Caki2 (cell line): ENCODE measurements at regions not wholly inside any gene's neighbourhood (a gene's known extent, or its start where the extent isn't known, plus 50 kb on each side); places are given as distances from the start of the nearest gene placed in this dataset.
A peak's percentile ranks its signal among the peaks of the same experiment; 100 is the strongest.

Source experiments
- DNase-seq: peaks from one replicate; pipeline ENCODE4 v3.0.0-alpha.2; 2015; ENCODE audit warnings: low read depth
- in situ Hi-C: cut with HindIII; loops from 2 replicates; pipeline ENCODE4 v1.10.0; 2016; ENCODE audit warnings: low sequenced_read_pairs, low pct_unique_long_range_greater_than_20kb, mixed read lengths

DNA sequence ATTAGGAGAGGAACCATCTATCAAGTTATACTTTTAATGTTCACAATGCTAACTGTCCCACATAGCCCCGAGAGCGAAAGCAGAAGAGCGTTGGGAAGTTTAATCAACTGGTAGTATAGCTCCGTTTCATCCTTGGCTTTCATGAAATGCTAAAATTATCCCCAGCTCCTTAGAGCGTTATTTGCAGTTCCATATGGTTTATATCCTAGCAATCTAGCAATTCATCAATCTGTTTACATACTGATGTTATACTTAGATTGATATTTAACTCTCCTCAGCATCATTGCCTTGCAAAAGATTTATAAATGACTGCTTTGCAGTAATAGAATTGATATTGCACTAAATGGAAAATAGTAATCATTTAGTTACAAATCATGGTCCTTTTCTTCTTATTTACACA lies 419.8 kb downstream of the COG6 start:
- DNase-seq = no peak
- in situ Hi-C loops = no loop called here

DNA sequence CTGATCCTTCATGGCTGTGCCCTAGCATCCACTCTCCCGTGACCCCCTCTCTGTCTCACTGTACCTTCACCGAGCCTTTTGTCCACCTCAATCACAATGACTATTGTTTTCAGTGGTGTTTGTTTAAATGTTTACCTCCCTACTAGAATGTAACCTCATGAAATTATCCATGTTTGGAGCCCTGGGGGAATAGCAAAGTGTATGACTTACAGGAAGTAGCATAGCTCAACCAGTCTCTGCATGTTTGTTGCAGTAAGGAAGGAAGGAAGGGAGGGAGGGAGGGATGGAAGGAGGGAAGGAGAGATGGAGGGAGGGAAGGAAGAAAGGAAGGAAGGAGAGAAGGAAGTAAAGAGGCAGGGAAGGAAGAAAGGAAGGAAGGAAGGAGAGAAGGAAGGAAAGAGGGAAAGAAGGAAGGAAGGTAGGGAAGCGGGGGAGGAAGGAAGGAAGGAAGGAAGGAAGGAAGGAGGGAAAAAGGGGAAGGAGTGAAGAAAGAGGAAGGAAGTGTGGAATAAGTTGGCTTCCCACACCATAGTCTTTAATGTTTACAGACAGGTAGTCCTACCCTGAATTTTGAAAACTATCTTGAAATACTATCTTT lies 421.4 kb downstream of the COG6 start:
- DNase-seq = no peak
- in situ Hi-C loops = no loop called here

DNA sequence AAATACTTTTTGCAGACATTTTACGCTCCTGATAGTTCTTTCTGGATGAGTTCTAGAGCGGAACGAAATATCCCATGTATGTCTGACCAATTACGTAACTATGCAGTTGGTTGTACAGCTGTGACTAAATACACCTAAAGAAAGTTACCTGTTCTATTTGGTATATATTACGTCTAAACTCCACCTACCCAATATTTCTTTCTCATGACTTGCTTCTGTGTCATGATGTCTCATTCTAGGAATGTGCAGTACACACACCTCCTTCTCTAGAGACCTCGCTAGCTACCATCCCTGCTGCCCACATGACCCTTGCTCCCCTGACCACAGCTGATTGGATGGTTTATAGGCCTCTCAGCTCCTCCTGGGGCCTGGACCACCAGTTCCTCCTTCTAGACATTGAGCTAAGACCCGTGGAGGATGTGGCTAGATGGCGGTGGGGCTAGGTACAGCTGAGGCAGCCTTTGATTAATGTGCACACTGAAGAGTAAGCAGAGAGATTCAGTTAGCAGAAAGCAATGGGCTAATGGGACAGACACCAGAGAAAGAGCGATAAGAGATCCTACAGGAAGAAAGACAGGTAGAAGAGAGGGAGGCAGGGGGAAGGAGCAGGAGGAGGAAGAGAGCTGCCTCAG lies 422.1 kb downstream of the COG6 start:
- in situ Hi-C loops = no loop called here
- no peak for DNase-seq

DNA sequence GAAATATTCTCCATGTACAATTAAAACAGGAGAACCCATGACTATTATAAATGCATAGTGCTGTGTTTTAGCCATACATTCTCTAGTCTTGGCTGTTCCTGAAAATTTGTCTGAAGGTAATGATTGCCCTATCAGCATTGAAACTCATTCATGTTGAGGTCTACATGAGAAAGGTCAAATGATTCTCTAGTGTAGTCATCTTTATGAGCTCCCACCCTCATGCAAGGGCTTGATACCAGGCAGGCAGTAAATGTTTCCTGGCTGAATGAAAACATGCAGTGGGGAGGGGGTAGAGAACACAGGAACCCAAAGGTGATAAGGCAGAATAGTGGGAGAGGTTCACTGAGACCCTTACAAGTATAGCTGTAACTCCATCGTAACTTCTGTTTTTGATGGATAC lies 424.3 kb downstream of the COG6 start:
- in situ Hi-C loops = no loop called here
- DNase-seq = no peak

DNA sequence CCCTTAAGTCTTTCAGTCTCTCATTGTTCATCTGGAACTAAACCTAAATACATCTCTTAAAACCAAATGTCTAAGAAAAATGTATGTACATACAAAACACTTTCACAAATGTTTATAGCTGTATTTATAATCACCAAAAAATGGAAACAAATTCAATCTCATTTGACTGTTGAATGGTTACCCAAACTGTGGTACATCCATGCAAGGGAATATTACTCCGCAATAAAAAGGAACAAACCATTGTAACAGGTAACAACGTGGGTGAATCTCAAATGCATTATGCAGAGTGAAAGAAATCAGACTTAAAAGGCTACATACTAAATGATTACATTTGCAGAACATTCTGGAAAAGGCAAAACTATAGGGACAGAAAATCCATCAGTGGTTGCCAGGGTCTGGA lies 425.2 kb downstream of the COG6 start:
- in situ Hi-C loops = no loop called here
- no peak for DNase-seq

DNA sequence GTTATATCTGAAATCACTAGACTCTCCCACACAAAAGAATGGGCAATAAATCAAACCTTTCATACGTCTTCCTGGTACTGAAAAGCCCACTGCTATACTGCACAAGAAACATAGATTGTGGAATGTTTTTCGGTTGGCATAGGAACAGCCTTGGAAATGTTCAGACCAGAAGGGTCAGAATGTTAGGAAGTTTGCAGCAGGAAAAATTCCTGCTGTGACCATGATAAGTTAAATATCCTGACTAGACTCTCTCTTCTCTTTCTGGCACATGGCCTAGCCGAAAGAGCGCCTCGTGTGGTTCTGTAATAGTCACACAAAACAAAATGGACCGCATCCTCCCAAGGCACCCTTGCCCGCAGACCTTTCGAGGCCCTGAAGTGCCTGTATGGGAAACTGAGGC lies 427.2 kb downstream of the COG6 start:
- in situ Hi-C loops = no loop called here
- no peak for DNase-seq

DNA sequence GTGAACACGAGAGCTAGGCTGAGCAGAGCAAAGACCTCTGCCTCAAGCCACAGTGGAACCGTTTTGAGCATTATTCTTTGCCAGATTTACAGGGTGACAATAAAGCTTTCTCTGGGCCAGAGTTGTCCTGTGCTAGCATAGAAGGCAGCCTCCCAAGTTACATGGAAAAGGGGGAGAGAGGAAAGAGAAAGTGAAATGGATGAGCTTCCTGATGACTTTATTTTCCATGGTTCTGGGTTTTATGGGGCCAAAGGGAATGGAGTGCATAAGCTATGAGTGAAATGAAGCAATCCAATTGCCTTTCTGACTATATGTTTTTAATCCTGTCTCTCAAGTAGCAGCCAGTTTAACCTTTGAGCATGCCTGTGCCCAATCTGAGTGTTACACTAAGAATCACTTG lies 428.4 kb downstream of the COG6 start:
- in situ Hi-C loops = no loop called here
- no peak for DNase-seq

DNA sequence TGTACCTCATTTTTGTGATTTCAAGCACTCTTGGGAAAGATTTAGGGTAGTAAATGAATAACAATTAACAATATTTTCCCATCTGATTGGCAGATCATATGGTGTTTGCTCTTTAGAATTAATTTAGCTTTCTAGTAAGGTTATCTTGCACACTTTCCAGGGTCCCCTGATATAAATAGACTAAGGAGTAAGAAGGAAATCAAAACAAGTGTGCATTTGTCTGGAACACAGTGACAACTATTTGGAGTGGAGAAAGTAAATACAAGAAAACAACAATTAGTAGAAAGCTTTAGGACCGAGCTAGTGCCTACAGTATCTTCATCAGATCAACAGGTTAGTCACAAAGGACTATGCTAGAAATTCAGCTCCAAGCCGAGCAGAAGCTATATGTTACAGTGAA lies 429.5 kb downstream of the COG6 start:
- in situ Hi-C loops = no loop called here
- no peak for DNase-seq

DNA sequence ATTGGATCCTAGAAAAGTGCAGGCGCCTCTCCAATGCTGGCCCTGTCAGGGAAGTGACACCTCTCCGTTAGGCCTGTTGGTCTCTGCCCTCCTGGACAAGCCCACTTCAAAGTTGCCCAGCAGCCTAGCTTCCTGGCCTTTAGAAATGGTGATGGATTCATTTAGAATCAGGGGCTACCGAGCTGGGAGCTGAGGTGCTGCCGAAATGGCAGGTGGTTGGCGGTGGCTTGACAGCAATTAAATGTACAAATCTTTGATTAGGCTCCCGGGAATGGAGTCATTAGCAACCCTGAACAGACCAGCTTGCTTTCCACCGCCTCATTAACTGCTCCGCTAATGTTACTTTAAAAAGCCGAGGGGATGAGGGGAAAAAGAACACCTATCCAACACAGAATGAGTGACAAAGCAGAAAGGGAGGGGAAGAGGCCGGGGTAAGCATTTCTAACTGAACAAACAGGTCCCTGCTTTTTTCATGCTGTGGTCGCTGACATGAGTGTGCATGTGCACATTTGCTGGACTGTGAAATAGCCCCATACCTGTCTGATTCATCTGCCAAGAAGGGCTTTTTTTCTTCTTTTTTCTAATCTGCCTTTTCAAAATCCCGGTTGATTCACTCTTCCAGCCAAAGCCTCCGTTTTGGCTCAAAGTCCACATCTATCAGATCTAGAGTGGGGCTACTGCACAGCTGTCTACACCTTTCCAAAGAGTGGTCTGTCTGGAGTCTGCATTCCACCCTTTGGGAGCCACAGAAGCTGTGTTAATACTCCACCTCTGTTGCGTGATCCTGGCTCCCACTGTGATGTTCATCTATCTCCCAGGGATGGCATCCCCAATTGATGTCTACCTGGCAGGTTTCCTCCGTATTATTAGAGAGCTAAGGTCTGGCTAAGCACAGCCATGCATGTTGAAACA lies 431.9 kb downstream of the COG6 start:
- in situ Hi-C loops = no loop called here

DNA sequence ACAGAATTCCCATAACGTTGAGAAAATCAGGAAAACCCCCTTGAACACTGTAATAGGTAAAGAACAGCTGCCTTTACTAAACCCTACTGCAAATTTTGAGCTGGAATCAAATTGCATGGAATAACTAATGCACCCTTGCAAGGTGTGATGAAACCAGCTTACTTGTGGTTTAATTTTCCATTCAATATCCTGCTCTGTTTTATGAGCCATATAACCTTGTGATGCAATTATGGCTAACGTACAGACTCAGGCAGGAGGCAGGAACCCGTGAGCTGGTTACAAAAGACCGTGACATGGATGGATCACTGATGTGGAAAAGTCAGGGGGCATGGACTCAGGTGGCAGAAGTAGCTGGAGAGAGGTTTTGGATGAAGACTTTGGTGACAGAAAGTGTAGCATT lies 438.6 kb downstream of the COG6 start:
- in situ Hi-C loops = no loop called here
- peak; percentile 22 for DNase-seq

More for the DNA sequence above, 431.9 kb downstream of the COG6 start:
- peak; percentile 11 for DNase-seq

DNA sequence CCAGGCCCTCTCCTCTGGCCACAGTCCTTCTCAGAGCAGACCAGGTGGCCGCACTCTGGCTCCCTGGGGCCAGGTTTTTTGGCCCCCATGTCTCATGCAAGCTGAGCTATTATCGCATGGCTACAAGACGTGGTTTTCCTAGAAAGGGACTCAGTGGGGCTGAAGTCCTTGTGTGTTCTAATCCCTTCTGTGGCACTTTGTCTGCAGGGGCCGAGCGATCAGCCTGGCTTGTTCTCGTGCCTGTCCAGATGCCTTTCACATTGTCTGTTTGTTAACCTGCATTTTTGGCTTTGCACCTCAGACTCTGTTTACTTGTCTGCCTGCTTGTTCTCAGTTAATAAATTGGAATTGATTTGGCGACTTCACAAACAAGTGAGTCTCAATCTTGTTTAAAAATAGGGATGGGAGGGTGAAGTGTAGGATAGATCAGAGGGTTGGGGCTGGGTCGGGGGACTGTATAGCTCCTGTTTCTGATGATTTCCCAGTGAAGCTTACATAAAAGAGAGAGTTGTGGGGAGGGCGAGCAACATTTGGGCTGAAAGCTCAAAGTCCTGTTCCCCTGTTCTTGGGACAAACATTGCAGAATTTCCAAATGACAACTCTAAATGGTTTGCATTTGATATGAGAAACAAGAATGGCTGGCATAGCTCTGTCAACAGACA lies 440.4 kb downstream of the COG6 start:
- no peak for DNase-seq
- in situ Hi-C loops = no loop called here

DNA sequence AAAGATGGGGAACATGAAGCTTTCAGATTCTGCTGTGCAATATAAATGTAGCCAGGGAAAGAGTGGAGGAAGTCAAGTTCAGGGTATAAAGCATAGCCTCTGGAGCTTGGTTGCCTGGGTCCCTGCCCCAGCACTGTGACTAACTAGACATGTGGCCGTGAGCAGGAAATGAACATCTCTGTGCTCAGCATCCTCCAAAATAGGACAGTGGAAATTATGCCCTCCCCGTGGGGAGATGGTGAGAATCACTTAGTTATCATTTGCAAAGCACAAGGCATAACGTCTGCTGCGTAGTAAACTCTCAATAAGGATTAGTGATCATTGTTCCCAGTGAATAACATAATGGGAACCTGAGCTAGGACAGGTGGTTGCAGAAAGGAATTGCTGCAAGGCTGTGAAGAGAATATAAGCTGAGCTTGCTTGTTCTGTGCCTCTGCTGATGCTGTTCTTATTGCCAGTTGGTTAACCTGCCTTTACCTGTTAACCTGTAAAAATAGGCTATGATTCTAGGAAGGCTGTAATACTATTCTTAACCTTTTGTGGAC lies 441.0 kb downstream of the COG6 start:
- no peak for DNase-seq

DNA sequence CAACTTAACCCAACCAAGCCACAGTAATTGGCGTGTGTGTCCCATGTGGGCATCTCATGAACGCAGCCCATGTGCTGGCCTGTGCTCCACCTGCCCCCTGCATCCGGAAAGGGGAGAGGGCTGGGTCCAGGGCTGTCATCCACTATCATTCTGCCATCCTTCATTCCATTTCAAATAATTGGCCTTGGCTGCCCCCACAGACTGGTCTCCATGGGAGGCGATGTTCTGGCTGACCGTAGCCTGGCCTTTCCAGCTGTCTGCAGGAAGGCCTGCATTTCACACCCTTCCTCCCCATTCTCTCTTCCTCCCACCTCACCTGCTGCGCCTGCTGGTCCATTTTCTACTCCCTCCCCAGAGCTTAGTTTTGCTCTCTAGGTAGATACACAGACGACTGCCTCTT lies 442.8 kb downstream of the COG6 start:
- no peak for DNase-seq
- in situ Hi-C loops = no loop called here

More for the DNA sequence above, 441.0 kb downstream of the COG6 start:
- in situ Hi-C loops = no loop called here

DNA sequence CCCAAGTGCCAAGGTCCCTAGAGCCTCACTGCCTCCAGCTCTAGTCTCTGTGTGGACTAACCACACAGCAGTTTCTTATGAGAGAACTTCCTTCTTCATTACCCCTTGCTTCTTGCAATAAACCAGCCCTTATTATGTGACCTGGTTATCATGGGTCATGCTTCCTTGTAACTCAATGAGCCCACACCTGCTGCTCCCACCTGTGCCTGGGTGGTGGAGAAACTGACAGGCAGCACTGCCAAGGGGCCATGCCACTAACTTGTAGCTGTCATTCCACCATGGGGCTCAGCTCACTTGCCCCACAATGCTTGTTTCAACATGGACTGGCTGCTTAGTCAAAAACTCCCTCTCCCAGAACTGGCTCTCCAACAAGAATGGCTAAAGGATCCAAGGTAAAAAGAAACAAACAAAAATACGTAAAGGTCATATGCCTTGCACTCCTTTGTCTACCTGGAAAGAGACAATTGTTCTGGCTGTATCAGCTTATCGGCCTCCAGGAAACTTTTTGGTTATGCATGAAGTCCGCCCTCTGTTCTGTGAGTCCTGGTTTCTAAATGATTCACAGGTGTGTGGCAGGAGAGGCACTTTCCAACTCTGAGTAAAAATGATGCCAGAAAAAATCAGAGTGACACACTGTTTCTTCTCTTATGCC lies 446.4 kb downstream of the COG6 start:
- DNase-seq = no peak
- in situ Hi-C loops = no loop called here

DNA sequence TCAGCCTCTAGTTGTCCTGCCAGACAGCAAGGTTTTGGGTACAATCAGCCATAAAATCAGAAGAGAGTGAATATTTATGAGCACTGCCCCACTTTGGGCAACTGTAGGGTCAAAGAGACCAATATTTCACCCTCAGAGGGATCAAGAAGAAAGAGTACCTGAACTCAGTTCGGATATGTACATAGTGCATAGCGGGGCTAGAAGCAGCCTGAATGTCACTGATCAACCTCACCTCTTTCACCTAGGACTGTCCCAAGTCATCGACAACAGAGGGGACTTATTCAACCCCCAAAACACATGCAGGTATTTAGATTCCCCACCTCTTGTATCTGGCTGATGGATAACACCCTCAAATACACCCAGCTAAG lies 446.9 kb downstream of the COG6 start:
- in situ Hi-C loops = no loop called here
- no peak for DNase-seq

DNA sequence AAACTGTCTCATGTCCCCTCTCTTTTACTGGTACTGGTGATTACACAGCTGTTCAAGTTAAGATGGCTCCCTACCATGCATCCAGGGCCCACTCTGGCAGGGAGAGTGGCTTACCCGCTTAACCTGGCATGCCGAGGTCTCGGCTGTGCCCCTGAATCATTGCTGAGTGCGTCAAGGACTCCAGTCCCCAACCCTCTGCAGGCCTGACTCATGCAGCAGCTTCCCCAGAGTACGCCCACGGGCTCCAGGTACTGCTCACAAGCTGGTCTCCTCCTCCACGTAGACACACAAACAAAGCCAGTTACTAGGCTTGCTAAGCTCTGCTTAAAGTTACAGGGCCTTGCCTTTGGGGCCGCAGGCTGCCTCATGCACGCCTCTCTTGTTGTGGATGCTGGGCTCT lies 447.4 kb downstream of the COG6 start:
- in situ Hi-C loops = no loop called here
- no peak for DNase-seq

DNA sequence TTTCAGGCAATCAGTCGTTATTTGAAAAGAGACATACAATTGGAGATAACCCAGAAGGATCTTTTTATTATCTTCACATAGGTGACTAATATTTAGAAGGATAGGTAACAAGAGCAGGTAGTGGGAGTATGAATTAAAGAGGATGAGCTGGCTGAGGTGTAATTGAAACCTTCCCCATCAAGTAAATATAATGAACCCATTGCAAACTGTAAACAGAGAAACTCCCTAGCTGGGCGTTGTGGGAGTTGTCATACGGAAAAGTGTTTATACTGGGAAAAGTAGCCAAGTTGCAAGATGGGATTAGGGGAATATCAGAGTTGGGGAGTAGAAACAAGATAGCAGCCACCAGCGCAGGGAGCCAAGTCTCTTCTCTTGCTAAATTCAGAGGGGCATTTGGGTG lies 448.4 kb downstream of the COG6 start:
- in situ Hi-C loops = no loop called here
- no peak for DNase-seq

DNA sequence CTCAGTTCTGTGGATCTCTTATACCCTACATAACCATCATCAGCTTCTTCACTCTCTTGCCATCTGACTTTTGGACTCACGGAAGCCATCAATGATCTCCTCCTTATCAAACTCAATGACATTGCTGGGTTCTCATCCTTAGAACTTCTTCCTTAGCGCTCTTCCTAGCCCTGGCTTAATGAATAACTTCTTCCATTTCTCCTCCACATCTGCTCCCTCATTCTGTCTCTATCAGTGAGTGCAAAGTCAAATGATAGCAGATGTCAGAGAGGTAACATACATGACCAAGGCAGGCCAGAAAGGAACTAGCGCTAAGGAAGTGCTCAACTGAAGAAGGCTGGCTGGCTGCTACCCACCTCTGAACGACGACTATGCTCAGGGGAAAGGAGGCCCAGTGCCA lies 449.8 kb downstream of the COG6 start:
- DNase-seq = no peak
- in situ Hi-C loops = no loop called here
